ENCODE measurements at regions not wholly inside any gene's neighbourhood (a gene's known extent, or its start where the extent isn't known, plus 50 kb on each side); places are given as distances from the start of the nearest gene placed in this dataset.

- no peak overlapping the region for H3K4me3 ChIP-seq (replicated peaks in 1 of 2; ENCODE audit: low read depth in 2 of 2, low read length in 2 of 2)
- TF ChIP-seq CTCF (IDR thresholded peaks at IDR 0.05; ENCODE audit: low read depth, low read length) = no peak
- no peak for DNase-seq (ENCODE audit: low read depth in 2 of 2)
Observed at GRCh38 chr4:24001486-24002329, 111.9 kb upstream of the PPARGC1A start.

GRCh38 chr4:24000470-24000831 lies 110.6 kb upstream of the PPARGC1A start:
- H3K4me3 ChIP-seq (replicated peaks in 1 of 2; ENCODE audit: low read depth in 2 of 2, low read length in 2 of 2) = no peak overlapping the region
- TF ChIP-seq CTCF (IDR thresholded peaks at IDR 0.05; ENCODE audit: low read depth, low read length) = no peak

GRCh38 chr4:23999714-24000469 lies 110.0 kb upstream of the PPARGC1A start:
- TF ChIP-seq CTCF (IDR thresholded peaks at IDR 0.05; ENCODE audit: low read depth, low read length) = no peak
- no peak overlapping the region for H3K4me3 ChIP-seq (replicated peaks in 1 of 2; ENCODE audit: low read depth in 2 of 2, low read length in 2 of 2)
- peak in 1 of 2 donors; percentile 32 for DNase-seq (ENCODE audit: low read depth in 2 of 2)

More at GRCh38 chr4:24000470-24000831, 110.6 kb upstream of the PPARGC1A start:
- no peak for DNase-seq (ENCODE audit: low read depth in 2 of 2)

GRCh38 chr4:23993373-23993772 lies 103.5 kb upstream of the PPARGC1A start:
- no peak for DNase-seq (ENCODE audit: low read depth in 2 of 2)
- TF ChIP-seq CTCF (IDR thresholded peaks at IDR 0.05; ENCODE audit: low read depth, low read length) = no peak
- no peak overlapping the region for H3K4me3 ChIP-seq (replicated peaks in 1 of 2; ENCODE audit: low read depth in 2 of 2, low read length in 2 of 2)

GRCh38 chr4:23991444-23991843 lies 101.6 kb upstream of the PPARGC1A start:
- no peak overlapping the region for H3K4me3 ChIP-seq (replicated peaks in 1 of 2; ENCODE audit: low read depth in 2 of 2, low read length in 2 of 2)
- DNase-seq (ENCODE audit: low read depth in 2 of 2) = no peak
- no peak for TF ChIP-seq CTCF (IDR thresholded peaks at IDR 0.05; ENCODE audit: low read depth, low read length)

GRCh38 chr4:23986270-23986669 lies 96.4 kb upstream of the PPARGC1A start:
- H3K4me3 ChIP-seq (replicated peaks in 1 of 2; ENCODE audit: low read depth in 2 of 2, low read length in 2 of 2) = no peak overlapping the region
- TF ChIP-seq CTCF (IDR thresholded peaks at IDR 0.05; ENCODE audit: low read depth, low read length) = no peak
- no peak for DNase-seq (ENCODE audit: low read depth in 2 of 2)

All from cardiac fibroblast (primary cell).